NCI-H1694 (cell line): ENCODE measurements at regions not wholly inside any gene's neighbourhood (a gene's known extent, or its start where the extent isn't known, plus 50 kb on each side); places are given as distances from the start of the nearest gene placed in this dataset.
A peak's percentile ranks its signal among the peaks of the same experiment; 100 is the strongest.
"Not testable (repeated sequence)": the region's sequence is repeated elsewhere in the genome, so short reads cannot be mapped to it uniquely, and the experiment has no call there.

ENCODE experiments used
- DNase-seq: peaks from one replicate; lab custom pipeline; 2025; lab: John Stamatoyannopoulos, UW

DNA sequence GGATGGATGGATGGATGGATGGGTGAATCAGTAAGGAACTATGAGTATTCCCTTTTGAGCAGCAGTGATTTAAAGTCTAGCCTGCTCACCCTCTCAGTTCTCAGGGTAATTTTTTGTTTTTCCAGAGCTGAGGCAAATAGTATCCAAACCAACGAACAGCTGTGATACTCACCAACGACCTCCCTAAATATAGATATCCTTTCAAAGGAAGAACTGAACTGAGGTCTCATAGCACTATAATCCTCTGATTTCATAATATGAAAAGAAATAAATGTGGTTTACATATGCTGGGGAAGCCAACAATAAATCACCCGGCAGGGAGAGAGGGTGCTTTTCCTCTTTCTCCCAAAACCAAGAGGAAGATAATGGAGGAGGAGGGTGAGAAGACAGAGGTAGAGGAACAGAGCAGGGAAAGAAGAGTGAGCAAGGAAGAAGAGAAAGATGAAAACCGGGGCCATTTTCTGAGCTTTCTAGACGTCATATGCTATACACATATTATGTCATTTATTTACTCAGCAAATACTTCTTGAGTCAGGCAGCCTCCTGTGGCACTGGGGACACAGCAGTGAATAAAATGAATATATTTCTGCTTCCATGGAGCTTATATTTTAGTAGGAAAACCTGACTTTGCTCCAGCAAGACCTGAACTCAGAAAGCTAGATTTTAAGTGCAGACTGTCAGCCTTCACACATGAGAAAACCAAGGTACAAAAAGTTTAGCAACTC lies 710.7 kb upstream of the TBX3 start:
- DNase-seq: no peak

DNA sequence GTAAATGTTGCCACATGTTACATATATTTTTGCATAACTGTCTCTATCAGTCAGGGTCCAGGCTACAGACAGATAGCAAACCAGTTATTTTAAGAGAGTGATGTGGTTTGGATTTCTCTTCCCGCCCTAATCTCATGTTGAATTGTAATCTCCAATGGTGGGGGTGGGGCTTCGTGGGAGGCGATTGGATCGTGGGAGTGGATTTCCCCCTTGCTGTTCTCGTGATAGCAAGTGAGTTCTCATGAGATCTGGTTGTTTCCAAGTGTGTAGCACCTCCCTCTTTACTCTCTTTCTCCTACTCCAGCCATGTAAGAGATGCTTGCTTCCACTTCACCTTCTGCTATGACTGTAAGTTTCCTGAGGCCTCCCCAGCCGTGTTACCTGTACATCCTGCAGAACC lies 704.2 kb upstream of the TBX3 start:
- no peak for DNase-seq

DNA sequence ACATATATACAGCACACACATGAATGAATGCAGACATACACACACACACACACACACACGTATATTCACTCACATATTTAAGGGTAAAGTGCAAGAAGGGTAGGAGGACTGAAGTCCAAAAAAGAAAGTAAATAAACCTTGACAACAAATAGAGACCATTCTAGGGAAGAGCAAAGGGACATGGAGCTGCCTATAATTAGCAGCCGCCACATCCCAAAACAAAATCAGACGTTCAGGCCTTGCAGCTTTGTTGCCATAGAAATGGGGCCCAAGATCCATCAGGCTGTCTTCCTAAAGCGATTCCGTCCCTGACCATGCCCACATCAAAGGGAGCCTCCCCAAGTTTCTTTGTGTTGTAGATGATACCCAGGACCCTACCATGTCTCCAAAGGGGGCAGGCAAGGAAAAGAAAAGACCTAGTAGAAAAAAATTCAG lies 703.5 kb upstream of the TBX3 start:
- no peak for DNase-seq

DNA sequence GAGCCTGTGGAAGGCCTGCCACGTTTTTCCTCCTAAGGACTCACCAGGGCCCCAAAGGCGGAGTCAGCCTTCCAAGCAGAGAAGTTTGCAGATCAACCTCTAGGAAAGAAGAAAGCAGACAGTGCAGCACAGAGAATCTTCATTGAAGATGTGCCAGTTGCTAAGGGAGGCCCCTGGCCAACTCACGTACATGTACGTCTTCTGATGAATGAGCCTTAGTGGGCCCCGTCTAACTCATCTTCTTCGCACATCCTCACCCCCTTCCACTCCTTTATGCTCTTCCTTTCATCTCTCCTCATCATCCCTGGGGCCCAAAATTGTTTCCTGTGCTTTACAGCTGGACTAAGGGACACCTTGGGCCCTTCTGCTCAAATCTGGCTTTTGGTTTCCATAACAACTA lies 703.0 kb upstream of the TBX3 start:
- no peak for DNase-seq

DNA sequence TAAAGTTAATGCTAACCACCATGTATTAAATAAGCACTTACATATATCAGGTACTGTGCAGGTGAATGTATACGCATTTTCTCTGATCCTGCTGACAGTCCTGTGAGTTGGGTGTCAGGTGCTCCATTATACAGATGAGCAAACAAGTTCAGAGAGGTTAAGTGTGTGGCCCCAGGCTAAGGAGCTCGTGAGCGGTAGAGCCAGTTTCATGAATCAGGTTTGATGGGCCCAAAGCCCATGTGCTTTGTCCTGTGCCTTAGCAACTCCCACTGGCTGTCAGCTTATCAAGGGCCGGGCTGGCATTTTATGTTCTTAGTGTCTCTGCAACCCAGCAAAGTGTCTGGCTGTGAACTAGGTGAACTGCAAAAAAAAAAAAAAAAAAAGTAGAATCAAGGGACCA lies 701.2 kb upstream of the TBX3 start:
- DNase-seq: no peak

DNA sequence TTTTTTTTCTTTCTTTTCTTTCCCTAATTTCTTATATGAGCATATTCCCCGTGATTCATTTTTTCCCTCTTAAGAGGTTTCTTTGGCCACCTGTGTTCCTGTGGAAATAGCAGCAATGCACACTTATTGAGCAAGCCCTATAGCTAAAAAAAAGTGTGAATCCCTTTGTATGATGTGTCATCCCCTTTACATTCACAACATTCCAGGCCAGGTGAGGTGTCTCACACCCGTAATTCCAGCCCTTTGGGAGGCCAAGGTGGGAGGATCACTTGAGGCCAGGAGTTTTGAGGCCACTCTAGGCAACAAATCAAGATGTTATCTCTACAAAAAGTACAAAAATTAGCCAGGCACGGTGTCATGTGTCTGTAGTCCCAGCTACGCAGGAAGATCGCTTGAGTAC lies 700.4 kb upstream of the TBX3 start:
- no peak for DNase-seq

DNA sequence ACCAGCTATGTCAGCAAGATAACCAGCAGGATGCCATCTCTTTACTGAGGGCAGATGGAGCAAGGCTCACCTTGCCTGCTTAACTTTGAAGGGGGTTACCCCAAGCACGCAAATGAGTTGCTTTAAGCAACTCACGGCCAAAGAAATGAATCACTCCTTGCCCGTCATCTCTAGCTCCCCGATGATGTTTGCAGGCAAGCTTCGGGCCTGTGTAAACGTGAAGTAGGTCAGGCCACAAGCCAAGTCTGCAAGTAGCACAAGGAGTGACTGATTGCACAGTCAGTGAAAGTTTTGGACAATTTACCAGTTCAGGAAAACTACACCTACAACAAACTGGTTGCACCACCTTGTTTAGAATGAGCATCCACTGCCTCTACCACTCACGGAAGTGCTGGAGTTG lies 699.7 kb upstream of the TBX3 start:
- no peak for DNase-seq

DNA sequence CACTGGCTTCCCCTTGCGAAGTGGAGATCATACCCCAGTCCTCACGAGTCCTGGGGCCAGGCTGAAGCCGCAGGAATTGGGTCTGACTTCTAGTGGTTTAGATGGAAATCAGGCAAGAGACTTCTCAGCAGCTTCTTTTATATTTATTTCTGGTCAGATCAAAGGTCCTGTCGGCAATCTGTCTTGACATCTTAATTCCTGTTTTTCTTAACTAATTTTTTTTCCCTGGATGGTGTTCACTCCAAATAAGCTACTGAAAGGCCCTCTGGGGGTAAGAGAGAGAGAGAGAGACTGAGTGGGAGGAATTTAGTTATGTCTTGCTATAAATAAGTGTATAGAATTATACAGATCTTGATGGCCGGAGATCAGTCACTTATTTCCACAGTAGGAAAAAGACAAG lies 698.7 kb upstream of the TBX3 start:
- no peak for DNase-seq

DNA sequence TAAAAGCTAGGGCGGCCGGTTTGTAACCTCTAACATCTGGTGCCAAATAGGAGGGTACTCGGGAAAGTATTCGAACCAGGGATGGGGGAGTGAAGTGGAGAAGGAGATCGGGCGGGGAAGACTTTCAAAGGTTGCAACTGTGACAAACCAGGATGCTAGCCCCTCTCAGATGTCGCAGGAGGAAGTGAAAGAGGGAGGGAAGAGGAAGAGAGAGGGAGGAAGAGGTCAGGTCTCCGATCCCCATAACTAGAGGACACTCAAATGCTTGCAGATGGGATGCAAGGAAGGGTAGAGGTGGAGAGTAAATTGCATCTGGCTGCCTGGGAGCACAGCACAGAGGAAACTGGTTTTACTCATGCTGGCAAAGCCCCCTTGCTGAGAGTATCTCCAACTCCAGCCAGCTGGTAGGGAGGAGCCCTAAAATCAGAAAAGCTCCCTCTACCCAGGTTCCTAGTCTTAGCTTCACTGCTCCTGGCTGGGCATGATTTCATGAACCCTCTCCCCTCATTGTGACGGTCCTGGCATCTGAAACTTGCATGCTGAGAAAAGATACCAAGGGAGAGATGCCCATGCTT lies 696.7 kb upstream of the TBX3 start:
- no peak for DNase-seq

DNA sequence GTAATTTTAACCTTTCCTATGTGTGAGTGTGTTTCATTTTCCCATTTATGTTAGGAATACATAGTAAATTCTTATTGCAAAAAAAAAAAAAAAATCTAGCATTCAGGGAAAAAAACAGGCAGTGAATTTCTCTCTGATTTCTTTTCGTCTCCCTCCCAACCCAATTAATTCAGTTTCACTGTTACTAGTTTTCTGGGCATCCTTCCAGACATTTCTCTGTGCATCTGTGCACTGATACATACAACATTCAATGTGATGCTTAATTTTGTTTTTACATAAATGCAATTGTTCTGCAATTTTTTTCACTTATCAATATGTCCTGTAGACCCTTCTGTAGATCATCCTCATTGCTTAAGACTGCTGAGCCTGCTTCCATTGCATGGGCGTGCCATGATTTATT lies 694.3 kb upstream of the TBX3 start:
- DNase-seq: peak; percentile 13

DNA sequence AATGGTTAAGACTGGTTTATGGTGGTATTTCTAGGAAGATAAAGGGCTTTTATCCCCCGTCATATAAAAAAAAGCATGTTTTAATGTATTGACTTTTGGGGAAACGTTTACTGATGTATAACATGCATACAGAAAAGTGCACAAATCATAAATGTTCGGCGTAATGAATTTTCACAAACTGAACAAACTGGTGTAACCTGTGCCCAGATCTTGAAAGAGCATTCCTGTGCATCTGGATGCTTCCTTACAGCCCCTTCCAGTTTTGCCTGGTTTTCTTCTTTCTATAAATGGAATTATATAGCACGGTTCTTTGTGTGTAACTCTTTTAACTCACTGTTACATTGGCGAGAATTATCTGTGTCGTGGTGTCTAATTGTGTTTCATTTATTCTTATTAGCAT lies 693.8 kb upstream of the TBX3 start:
- no peak for DNase-seq

DNA sequence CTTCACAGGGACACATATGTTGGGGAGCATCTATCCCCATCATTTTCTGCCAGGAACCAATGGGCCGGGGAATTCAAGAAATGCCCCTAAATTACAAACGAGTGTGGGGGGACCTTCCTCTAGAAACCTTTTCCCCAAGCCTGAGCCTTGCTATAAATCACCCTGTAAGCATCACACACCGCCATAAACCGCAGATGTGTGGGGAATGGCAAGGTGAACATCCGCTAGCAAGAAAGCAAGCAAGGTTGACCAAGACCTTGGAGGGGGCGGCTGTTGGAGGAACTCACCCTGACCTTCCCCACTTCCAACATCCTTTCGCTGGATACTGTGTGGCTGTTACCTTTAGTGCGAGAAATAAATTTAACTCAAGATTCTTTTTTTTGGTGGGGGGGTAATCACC lies 693.3 kb upstream of the TBX3 start:
- DNase-seq: no peak

DNA sequence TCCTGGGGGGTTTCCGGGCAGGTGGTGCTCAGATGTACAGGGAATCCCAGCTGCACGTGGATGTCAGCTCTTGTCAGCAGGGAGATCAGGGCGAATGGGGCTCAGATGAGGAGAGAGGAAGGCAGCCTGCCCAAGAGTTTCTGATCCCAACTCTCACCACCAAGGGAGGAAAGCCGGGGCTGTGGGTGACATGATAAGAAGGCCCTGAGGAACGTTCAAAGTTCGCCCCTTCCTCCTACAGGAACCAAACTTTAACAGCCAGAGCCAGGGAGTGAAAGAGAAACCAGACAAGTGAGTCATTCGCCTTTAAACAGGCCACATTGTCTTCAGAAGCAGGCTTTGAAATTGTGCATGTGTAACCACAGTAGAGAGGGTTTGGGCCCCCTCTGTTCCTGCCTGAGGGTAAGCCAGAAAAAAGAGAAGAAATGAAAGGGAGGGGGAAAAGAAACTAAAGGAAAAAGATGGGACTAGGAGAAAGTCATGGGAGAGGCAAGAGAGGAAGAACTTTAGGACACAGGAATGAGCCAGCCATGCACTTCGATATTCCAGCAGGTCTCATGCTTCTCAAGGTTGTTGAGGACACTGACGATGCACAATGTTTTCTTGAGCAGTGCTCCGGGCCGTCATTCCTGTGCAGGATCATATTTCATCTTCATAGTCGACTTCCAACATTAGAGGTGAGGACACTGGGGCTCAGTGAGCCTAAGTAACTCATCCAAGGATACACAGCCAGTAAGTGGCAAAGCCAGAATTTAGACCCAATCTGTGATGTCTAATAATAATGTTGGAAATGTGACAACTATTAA lies 691.4 kb upstream of the TBX3 start:
- no peak for DNase-seq

DNA sequence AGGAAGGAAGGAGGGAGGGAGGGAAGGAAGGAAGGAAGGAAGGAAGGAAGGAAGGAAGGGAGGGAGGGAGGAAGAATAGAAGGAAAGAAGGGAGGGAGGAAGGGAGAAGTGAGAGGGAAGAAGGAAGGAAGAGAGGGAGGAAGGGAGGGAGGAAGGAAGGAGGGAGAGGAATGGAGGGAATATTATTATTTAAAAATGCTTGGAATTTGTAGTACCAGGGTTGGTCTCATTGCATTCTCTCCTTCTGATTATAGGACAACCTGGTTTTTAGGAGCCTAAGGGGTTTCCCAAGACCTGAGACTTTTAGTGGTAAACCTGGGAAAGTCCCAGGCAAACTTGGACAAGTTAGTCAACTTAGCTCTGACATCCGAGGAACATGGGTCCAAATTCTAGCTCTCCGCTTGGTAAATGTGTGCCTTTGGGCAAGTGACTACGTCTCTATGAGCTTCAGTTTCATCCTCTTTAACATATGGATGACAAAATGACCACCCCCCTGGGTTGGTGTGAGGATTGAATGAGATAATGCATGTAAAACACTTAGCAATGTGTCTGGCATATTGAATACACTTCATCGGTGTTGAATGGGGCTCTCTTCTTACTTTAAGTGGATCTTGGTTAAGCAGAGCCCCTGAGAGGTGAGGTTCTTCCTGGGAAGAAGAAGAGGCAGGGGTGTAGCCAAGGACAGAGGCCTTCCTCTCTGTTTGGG lies 690.7 kb upstream of the TBX3 start:
- no peak for DNase-seq

DNA sequence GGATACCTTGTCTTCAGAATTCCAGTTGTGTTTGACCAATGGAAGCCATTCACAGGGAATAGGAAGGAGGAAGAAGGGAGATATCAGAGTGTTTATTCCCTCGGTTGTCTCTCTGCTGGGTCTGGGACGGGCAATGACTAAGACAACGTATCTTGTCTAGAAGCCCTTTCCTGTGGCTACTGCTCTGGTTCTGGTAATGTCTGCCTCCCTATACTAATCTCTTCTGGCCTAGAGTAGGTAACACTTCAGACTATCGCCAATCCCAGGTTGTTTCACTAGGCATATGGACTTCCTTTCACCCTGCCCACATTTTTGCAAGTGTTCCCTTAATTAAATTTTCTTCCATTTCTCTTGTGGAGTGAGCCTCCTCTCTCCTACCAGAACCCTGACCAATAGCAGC lies 687.7 kb upstream of the TBX3 start:
- no peak for DNase-seq

DNA sequence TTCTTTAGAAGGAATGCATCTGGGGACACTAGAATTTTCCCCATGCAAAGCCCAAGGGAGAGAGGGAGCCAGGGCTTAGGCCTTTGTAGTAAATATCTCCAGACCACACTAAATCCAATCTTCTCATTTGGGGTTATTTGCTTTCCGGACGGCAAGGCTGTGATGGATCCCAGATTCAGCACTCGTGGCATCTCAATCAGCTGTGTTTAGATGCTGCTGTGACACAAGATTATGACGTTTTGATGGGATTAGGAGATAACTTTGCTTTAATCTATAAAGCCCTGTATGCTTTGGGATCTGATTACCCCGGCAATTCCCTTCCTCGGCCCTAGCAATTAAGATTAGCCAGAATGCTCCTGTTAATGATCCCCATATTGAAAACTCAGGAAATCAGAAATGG lies 686.7 kb upstream of the TBX3 start:
- no peak for DNase-seq

DNA sequence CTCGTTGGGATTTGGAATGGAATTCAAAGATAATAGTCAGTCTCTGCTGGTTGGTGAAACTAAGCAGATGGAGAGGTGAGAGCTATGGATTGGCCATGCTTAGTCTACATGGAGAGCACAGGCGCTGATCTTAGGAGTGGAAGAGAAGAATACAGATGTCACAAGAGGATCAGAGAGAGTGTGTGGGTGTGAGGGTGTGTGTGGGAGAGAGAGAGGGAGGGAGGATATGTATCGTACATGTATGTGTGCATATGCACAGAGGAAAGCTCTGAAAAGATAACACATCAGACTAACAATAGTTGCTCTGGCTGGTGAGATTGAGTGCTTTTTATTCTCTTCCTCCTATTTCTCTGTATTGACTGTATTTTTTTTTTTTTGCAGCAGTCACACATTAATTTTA lies 686.2 kb upstream of the TBX3 start:
- no peak for DNase-seq

DNA sequence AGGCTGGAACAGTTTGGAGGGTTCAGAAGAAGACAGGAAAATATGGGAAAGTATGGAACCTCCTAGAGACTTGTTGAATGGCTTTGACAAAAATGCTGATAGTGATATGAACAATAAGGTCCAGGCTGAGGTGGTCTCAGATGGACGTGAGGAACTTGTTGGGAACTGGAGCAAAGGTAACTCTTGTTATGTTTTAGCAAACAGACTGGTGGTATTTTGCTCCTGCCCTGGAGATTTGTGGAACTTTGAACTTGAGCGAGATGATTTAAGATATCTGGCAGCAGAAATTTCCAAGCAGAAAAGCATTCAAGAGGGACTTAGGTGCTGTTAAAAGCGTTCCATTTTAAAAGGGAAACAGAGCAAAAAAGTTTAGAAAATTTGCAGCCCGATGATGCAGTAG lies 682.3 kb upstream of the TBX3 start:
- not testable (repeated sequence) for DNase-seq

DNA sequence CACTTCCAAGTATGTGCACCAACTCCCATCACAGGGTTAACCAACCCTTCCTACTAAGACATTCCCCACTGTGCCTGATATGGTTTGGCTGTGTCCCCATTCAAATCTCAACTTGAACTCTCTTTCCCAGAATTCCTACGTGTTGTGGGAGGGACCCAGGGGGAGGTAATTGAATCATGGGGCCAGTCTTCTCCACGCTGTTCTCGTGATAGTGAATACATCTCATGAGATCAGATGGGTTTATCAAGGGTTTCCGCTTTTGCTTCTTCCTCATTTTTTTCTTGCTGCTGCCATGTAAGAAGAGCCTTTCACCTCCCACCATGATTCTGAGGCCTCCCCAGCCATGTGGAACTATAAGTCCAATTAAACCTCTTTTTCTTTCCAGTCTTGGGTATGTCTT lies 681.8 kb upstream of the TBX3 start:
- not testable (repeated sequence) for DNase-seq

DNA sequence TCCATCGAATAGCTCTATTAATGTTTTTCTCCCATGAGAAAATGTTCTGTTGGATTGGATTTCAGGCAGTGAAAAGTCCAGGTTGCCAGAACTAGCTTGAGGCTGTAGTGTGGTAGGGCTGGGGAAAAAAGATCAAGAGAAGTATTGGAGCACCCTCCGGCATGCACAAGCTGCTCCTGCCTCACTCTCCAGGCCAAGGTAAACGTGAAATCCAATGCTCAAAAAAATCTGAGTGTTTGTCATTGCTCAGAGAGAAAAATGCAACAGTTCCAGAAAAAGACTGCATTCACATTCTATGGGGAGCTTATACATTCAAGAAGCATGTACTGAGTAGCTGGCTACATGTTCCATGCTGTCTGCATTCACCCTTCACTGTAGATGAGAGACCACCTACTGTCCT lies 680.9 kb upstream of the TBX3 start:
- no peak for DNase-seq

DNA sequence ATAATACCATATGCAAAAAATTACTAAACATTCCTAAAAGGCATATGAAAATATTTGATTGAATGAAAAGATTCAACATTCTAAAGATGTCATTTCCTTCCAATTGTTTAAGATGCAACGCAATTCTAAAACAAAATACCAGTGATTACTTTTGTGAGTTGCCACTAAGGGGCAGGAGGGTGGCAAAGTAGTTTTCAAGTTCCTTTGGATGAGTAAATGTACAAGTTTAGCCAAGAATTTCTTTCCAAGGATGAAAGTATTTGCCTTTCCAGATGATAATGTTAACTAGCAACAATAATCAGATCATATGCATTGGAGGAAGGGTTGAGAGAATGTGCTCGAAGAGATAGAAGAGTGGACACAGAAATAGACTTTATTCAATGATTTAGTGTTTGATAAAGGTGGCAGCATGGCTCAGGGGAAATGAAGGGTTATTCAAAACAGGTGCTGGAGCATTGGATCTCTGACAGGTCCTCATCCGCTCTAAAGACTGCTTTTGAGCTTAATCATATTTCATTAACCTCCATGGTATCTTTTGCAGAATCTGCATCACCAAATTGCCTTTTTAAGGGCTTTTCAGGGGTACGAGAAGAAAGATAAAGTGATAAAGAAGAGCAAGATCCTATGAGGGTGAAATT lies 678.5 kb upstream of the TBX3 start:
- no peak for DNase-seq

DNA sequence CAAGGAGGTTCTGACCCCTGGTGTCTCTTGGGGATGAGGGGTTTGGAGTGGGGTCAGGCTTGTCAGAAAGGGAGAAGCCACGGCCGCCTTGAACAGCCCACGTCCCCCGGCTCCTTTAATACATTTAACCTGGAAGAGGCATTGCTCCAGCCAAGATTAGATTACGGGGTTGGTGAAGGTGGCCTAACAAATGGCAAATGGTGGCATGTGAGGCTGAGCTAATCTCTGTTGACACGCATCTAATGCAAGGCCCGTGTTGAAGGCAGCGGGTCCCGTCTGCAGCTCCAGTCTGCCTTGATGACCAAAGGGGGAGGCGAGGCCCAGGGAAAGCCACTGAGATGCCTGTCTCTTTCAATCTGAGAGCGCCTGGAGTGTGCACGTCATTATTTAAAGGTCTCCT lies 673.7 kb upstream of the TBX3 start:
- no peak for DNase-seq
